SH-SY5Y (cell line): ENCODE measurements at regions not wholly inside any gene's neighbourhood (a gene's known extent, or its start where the extent isn't known, plus 50 kb on each side); places are given as distances from the start of the nearest gene placed in this dataset.

ENCODE experiments used
- GATA2 ChIP-seq: IDR thresholded peaks from 2 replicates; pipeline ENCODE4 v1.6.1; 2011; ENCODE audit warnings: mild to moderate bottlenecking, low read depth, low read length
- GATA3 ChIP-seq: IDR thresholded peaks from 2 replicates; pipeline ENCODE4 v1.6.1; 2011; ENCODE audit warnings: low read depth, mild to moderate bottlenecking, low read length, moderate library complexity

DNA sequence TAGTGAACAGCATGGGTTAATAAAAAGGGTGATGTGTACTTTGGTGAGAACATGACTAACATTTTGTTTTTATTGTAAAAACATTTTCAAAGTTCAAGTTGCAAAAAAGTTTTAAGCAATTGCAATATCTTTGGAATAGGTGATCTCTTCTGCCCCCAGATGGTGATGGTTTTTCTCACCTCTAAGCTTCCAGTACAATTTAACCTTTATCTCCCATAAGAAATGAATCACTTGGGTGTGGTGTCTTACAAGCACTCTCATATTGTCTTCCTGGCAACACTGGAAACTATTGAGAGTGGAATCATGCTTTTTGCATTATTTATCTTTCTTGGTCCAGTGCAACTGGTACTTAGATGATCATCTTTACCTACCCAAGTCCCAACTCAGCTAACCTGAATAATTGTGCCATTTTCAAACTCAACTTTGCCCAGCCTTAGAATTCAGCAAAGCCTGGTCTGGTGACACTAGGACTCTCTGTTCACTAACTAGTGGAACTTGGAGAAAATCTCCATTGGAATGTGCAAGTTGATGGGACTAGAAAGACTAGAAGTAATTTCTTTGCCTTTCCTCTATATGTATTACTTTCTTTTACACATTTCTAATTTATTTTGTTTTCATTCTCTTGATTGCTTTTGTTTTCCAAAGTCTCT is 964.7 kb upstream of the ZEB2 start:
- TF ChIP-seq GATA3 (no peak), GATA2 (no peak)

DNA sequence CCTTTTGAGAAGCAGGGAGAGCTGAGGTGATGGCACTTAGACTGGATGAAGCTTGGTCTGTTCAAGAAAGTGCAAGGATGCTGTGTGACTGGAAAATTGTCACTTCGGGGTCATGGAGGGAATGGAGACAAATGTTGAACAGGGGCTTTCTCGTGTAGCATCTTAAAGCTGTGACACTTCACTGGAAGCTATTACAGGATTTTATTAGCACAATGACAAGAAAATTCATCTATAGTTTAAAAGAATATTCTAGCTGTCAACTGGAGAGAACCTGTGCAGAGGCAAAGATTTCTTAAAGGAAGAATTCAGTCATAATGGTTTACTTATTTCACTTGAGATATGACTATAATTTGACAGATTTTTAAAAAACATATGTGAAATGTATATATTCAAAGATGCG is 963.9 kb upstream of the ZEB2 start:
- TF ChIP-seq GATA3: no peak
- TF ChIP-seq GATA2: no peak

DNA sequence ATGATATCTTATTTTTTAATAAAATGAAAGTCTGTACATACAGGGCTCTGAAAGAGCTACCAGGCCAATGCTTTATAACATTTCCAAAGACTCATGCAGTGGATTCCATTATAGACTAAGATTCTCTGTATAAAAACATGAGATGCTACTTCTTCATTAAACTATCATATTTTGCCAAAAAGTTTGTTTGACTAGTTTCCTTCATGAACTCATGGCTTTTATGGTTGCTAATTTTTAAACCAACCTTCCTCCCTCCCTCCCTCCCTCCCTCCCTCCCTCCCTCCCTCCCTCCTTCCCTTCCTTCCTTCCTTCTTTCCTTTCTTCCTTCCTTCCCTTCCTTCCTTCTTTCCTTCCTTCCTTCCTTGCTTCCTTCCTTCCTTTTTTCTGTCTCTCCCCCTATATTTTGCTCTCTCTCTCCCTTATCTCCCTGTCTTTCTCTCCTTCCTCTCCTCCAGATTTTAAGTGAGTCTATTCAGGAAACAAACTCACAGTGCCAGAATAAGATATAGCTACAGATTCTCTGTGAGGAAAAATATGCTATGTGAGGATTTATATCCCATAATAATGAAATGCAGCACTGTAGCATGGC is 961.5 kb upstream of the ZEB2 start:
- TF ChIP-seq GATA2 (no peak), GATA3 (no peak)

DNA sequence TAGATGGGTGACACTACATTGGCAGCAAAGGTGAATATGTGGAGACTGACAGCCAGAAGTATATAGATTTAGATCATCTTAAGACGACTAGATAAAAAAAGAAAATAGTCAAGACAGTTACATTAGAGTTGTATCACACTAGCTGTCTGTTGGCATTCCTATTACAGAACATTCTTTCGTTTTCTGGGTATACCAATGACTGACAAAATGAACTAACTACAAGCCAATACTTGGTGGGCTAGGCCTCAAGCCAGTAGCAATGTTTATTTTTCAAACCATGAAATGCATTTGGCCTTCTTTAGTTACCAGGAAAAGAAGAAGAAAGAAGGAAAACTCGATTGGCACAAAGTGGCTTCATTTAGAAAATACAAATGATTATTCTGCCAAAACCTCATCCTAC is 944.9 kb upstream of the ZEB2 start:
- TF ChIP-seq GATA2: no peak
- TF ChIP-seq GATA3: no peak

DNA sequence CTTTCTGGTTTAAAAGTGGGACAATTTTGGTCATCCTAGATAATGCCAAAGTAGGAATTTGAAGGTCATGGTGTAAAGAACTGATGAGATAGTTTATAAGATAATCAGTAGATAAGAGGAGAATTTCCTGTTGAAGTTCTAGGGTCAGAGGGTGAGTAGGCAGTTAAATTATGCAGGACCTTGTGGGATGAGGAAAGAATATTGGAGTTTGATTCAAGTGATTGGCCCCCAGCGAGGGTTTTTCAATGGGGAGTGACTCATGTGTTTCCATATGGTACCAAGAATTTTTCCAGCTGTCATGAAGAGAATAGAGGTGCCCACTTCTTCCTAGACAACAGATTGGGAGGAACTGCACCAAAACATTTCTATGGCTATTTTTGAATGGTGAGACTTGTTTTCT is 940.2 kb upstream of the ZEB2 start:
- TF ChIP-seq GATA3 (no peak), GATA2 (no peak)

DNA sequence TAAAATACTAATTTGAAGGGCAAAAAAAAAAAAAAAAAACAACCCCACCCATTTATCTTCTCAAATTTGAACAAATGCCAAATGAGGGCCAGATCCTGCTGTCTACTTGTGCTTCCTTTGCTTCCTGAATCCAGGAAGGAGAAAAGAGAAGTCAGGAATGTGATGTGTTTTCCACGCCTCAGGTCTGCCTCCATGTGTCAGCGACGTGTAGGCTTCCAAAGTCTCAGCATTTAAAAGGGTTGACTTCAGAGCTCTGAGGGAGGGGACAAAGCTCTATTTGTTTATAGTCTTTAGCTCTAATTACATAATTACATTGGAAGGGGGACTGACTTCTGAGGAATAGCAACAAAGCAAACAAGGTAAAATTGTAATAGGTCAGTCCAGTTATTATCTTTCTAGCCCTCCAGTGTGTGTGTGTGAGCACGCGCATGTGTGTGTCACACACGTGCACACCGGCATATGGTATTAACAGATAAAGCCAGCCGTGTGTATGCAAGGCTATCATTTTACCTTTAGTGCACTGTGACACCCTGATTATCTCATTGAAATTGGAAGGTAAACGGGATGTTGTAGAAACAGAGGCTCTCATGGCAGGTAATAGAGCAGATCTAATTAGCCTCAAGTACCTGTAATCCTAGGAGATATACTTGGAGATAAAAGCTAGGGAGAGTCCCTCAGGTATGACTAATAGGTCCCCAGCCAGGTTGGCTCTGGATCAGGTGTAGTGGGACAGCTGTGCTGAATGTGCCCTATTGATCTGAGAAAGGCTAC is 911.4 kb upstream of the ZEB2 start:
- TF ChIP-seq GATA3 (no peak), GATA2 (no peak)

DNA sequence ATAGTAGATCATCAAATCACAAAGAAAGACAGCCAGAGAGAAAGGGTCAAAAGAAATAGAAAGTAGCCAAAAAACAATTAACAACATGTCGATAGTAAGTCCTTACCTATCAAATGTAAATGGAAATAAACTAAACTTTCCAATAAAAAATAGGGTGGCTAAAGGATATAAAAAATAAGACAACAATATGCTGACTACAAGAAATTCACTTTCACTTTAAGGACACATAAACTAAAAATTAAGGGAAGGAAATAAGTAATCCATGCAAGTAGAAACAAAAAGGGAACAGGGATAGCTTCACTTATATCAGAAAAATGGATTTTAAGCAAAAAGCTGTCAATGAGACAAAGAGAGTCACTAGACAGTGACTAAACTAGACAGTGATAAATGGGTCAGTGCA is 903.9 kb upstream of the ZEB2 start:
- TF ChIP-seq GATA2: no peak

DNA sequence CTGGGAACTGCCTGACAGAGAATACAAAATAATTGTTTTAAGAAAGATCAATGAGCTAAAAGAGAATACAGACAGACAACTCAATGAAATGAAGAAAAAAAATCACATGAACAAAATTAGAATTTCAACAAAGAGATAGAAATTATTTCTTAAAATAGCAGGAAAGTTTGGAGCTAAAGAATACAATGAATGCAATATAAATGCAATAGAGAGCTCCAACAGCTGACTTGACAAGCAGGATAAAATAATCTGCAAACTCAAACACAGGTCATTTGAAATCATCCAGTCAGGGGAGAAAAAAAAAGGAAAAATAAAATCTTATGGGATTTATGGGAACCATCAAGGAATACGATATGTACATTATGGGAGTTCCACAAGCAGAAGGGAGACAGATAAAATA is 902.7 kb upstream of the ZEB2 start:
- TF ChIP-seq GATA2 (no peak), GATA3 (no peak)

DNA sequence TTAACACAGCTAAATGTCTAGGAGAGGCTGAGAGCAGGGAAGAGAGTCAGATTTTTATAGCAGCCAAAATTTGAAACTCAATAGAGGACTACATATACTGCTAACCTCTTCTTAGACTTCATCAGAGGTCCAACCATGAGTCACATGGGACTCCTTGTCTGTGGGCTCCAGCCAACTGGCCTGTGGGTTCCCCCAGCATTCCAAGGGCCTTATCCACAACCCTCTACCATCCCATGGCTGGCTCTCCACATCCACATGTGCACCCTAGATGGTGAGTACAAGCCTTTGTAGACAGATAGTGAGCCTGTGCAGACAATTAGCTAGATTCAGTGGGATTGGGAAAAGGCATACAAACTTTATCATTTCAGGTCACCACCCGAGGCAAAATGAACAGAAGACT is 901.9 kb upstream of the ZEB2 start:
- TF ChIP-seq GATA2: no peak

DNA sequence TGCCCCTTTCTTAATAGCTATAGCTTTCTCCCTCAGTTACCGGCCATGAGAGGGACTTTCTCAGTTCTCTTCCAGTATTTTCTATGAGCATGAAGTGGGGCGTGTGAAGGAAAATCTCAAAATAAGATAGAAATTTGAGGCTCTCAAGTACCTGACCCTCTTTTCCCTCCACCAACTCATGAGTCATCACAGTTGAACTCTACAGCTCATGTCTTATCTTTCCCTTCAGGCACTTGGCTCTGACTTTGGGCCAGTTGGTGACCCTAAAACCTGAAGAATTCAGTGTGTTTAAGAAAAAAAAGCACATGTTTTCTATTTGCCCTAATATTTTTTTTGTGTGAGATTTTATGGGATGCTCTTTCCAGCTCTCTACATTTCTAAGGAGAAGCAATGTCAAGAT is 896.7 kb upstream of the ZEB2 start:
- TF ChIP-seq GATA3 (no peak), GATA2 (no peak)

DNA sequence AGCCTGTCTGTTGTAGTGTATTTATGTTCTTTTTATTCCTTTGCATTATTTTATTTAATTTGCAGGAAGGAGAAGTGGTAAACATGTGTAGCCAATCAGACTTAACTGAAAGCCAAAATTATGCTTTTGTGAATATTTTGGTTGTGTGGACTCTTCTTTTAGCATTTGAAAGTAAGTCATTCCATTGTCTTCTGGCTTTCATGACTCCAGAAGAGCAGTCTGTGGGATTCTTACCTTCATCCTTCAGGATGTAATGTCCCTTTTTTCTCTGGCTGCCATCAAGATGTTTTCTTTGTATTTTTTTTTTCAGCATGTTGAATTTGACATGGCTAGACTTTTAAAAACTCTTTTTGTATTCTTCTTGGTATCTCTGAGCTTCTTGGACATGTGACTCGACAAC is 895.2 kb upstream of the ZEB2 start:
- TF ChIP-seq GATA2 (no peak), GATA3 (no peak)

DNA sequence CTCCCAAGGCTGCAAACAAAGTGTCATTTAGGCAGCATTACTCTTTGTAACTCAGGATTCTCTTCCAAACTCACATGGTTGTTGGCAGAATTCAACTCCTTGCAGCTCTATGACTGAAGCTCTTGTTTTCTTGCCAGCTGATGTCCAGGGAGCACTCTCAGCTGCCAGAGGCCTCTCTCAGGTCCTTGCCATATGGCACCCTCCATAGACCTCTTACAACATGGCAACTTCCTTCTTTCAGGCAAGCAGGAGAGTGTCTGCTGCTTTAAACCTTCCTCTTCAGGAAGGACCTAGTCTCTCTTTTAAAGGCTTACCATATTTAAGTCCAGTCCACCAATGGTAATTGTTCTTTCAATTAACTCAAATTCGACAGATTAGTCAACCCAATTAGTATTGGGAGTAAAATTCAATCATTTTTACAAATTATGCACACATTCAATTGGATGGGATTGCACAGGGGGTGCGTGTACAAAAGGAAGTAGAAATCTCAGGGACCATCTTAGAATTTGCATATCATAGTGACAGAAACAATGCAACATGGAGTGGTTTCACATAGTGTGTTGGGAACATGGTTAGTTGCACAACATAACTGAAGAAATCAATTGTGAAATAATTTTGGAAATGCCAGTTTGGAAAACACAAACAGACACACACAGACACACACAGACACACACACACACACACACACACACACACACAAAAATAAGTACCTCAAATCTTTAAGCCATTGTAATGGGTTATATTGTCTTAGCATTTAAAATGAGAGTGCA is 893.5 kb upstream of the ZEB2 start:
- TF ChIP-seq GATA2 (no peak), GATA3 (no peak)

DNA sequence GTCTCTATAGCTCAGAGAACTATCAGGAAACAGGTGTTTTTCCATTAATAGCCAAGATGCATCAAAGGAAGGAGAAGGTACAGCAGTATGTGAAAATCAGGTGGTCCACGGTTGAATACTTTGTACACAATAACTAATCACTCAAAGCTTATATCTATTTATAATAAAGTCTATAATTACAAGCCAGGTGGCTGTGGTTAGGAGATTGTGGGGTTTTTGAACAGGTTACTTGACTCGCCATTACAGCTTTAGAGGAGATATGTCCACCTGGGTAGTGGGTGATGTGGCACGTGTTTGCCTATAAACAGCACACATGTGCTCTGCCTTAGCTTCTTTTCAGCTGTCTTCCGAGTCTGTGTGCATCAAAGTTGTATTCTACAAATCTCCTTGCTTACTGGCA is 892.2 kb upstream of the ZEB2 start:
- no peak for TF ChIP-seq GATA3
- TF ChIP-seq GATA2: no peak

DNA sequence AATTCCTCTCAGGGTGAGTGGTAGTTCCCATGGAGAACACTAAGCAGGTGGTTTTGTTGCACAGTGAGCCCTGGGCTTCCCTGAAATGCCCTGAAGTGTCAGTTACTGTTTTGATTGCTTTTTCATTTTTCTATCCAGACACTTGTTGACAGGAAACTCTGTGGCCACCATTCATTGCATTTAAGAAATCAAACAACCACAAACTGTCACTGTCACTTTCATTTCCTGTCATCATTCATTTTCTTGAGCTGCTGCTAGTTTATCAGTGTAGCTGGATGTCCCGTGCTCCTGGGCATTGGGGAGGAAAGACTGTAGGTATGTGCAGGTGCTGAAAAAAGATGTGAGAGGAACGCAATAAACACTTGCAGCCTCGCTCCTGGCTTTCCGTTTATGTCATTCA is 891.6 kb upstream of the ZEB2 start:
- no peak for TF ChIP-seq GATA2

DNA sequence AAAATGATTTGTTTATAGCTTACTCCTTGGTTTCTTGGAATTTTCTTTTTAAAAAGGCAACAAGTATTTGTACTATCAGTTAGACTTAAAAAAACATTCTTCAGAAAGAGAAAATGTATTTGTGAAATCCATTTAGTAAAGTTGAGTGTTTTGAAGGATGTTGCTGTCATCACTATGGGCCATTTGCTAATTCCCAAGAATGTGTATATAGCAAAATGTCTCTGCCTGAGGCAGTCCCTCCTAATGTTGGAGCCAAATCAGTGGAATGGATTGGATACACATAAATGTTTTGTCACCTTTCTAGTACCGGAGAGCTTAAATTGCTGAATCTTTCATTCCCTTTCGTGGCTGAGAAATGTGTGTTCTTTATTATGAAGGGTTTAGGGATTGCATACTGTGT is 890.2 kb upstream of the ZEB2 start:
- no peak for TF ChIP-seq GATA3
- no peak for TF ChIP-seq GATA2
